H1 (cell line): ENCODE measurements at regions not wholly inside any gene's neighbourhood (a gene's known extent, or its start where the extent isn't known, plus 50 kb on each side); places are given as distances from the start of the nearest gene placed in this dataset.

Experiments used
- ASH2L ChIP-seq: fragments of 200-600, 300-600 bp; sonication (generic); IDR thresholded peaks from one replicate; pipeline ENCODE4 v1.7.1; 2017; ENCODE audit warnings: low read length
- EP300 ChIP-seq, 2 experiments: IDR thresholded peaks; 1 replicate in 1 of 2; 2 replicates in 1 of 2; pipeline ENCODE4 v1.6.1; 2011 to 2012; ENCODE audit warnings: low read depth in 2 of 2, low read length in 2 of 2, mild to moderate bottlenecking in 2 of 2, borderline replicate concordance in 1 of 2, inconsistent platforms in 1 of 2, moderate library complexity in 1 of 2
- EZH2 ChIP-seq: fragments of 200-600 bp; sonication (generic); IDR thresholded peaks from 2 replicates; pipeline ENCODE4 v1.7.1; 2012; ENCODE audit warnings: low read depth, mild to moderate bottlenecking, moderate library complexity, low read length, inconsistent platforms; ENCODE audit not compliant: severe bottlenecking
- JUN ChIP-seq: IDR thresholded peaks from 2 replicates; pipeline ENCODE4 v1.6.1; 2011; ENCODE audit warnings: low read depth, mild to moderate bottlenecking, improper control_type of control experiment, low read length
- NRF1 ChIP-seq: IDR thresholded peaks from 2 replicates; pipeline ENCODE4 v1.6.1; 2011; ENCODE audit warnings: mild to moderate bottlenecking, low read depth, low read length, improper control_type of control experiment
- POLR2A ChIP-seq, 2 experiments: IDR thresholded peaks; 1 replicate in 1 of 2; 2 replicates in 1 of 2; pipeline ENCODE4 v1.6.1; 2011; ENCODE audit warnings: low read depth in 2 of 2, low read length in 2 of 2, mild to moderate bottlenecking in 2 of 2; ENCODE audit errors: control extremely low read depth in 1 of 2
- POLR2AphosphoS5 ChIP-seq: IDR thresholded peaks from 2 replicates; pipeline ENCODE4 v1.6.1; 2011; ENCODE audit warnings: low read depth, low read length
- RFX5 ChIP-seq: IDR thresholded peaks from 2 replicates; pipeline ENCODE4 v1.6.1; 2011; ENCODE audit warnings: low read depth, low read length, improper control_type of control experiment, borderline replicate concordance
- RNF2 ChIP-seq: fragments of 200-900, 300-1000 bp; sonication (generic); IDR thresholded peaks from 2 replicates; pipeline ENCODE4 v1.7.1; 2016; ENCODE audit warnings: borderline replicate concordance, low read depth, mild to moderate bottlenecking, antibody characterized with exemption, low read length; ENCODE audit not compliant: poor library complexity, severe bottlenecking; ENCODE audit errors: missing control alignments
- SP1 ChIP-seq: IDR thresholded peaks from 2 replicates; pipeline ENCODE4 v1.6.1; 2011; ENCODE audit warnings: low read depth, low read length
- SRF ChIP-seq: IDR thresholded peaks from 2 replicates; pipeline ENCODE4 v1.6.1; 2011; ENCODE audit warnings: mild to moderate bottlenecking, low read depth, low read length, moderate library complexity
- TCF12 ChIP-seq: IDR thresholded peaks from 2 replicates; pipeline ENCODE4 v1.6.1; 2011; ENCODE audit warnings: low read depth, mild to moderate bottlenecking, low read length
- TF ChIP-seq, protein P1 (sequence below), 3 experiments: IDR thresholded peaks; 1 replicate in 2 of 3; 2 replicates in 1 of 3; pipeline versions ENCODE4 v1.5.1 to v1.6.1; 2011; ENCODE audit warnings: low read length in 3 of 3, mild to moderate bottlenecking in 3 of 3, inconsistent platforms in 2 of 3, low read depth in 1 of 3, moderate library complexity in 1 of 3; ENCODE audit not compliant: insufficient read depth in 1 of 3; ENCODE audit errors: control extremely low read depth in 1 of 3

DNA sequence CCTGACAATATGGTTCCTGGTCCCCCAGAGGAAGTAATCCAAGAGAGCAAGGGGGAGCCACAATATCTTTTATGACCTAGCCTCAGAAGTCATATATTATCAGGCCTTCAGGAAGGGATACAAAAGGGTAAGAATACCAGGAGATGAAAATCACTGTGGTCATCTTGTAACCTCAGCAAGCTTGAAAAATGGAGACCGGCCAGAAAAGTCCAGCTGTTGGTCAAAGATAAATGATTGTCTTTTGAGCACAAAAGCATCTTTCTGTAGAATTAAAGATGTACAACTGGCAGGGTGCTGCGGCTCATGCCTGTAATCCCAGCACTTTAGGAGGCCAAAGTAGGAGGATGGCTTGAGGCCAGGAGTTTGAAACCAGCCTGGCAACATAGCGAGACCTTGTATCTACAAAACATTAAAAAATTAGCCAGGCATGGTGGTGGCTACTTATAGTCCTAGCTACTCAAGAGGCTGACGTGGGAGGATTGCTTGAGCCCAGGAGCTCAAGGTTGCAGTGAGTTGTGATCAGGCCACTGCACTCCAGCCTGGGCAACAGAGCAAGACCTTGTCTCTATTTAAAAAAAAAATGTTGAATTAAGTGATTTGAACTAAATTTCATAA, 118.0 kb upstream of the MARCKS start:
- TF ChIP-seq, protein P1, sequence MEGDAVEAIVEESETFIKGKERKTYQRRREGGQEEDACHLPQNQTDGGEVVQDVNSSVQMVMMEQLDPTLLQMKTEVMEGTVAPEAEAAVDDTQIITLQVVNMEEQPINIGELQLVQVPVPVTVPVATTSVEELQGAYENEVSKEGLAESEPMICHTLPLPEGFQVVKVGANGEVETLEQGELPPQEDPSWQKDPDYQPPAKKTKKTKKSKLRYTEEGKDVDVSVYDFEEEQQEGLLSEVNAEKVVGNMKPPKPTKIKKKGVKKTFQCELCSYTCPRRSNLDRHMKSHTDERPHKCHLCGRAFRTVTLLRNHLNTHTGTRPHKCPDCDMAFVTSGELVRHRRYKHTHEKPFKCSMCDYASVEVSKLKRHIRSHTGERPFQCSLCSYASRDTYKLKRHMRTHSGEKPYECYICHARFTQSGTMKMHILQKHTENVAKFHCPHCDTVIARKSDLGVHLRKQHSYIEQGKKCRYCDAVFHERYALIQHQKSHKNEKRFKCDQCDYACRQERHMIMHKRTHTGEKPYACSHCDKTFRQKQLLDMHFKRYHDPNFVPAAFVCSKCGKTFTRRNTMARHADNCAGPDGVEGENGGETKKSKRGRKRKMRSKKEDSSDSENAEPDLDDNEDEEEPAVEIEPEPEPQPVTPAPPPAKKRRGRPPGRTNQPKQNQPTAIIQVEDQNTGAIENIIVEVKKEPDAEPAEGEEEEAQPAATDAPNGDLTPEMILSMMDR (IDR thresholded peaks at IDR 0.05; ENCODE audit: control extremely low read depth in 1 of 3, insufficient read depth in 1 of 3, low read depth in 1 of 3, low read length in 3 of 3), result no peak
- TF ChIP-seq SRF, result no peak
- no peak for TF ChIP-seq ASH2L
- no peak for TF ChIP-seq POLR2A (IDR thresholded peaks at IDR 0.05; ENCODE audit: control extremely low read depth in 1 of 2, low read depth in 2 of 2, low read length in 2 of 2)
- no peak for TF ChIP-seq EP300 (IDR thresholded peaks at IDR 0.05; ENCODE audit: borderline replicate concordance in 1 of 2, low read depth in 2 of 2, low read length in 2 of 2)
- no peak for TF ChIP-seq RFX5
- no peak for TF ChIP-seq EZH2
- no peak for TF ChIP-seq JUN
- TF ChIP-seq RNF2, result no peak
- no peak for TF ChIP-seq NRF1
- TF ChIP-seq SP1, result no peak
- no peak for TF ChIP-seq TCF12
- TF ChIP-seq POLR2AphosphoS5, result no peak
